ENCODE measurements at regions not wholly inside any gene's neighbourhood (a gene's known extent, or its start where the extent isn't known, plus 50 kb on each side); places are given as distances from the start of the nearest gene placed in this dataset.

GRCh38 chr3:68162644-68163043, 508.2 kb upstream of the SUCLG2 start:
- no peak for TF ChIP-seq CTCF (IDR thresholded peaks at IDR 0.05; ENCODE audit: unreplicated experiment)
- no peak overlapping the region for H3K27ac Mint-ChIP-seq
- DNase-seq (ENCODE audit: low spot score in 2 of 2, unreplicated experiment in 2 of 2) = no peak
- H3K9me3 Mint-ChIP-seq = no peaks in the 10 kb centered on the region
- H3K36me3 Mint-ChIP-seq = no peaks in the 10 kb centered on the region
- H3K4me3 Mint-ChIP-seq = no peak overlapping the region
- H3K4me1 Mint-ChIP-seq = no peaks in the 10 kb centered on the region
- H3K27me3 Mint-ChIP-seq (ENCODE audit: low read depth) = peaks cover 8% of the 10 kb centered on the region

- Mint-ChIP-seq H3K36me3 (no peaks in the 10 kb centered on the region), H3K27ac (no peak overlapping the region), H3K9me3 (no peaks in the 10 kb centered on the region), H3K4me3 (no peak overlapping the region), H3K27me3 (ENCODE audit: low read depth) (peaks cover 8% of the 10 kb centered on the region), H3K4me1 (no peaks in the 10 kb centered on the region)
- no peak for TF ChIP-seq CTCF (IDR thresholded peaks at IDR 0.05; ENCODE audit: unreplicated experiment)
- DNase-seq (ENCODE audit: low spot score in 2 of 2, unreplicated experiment in 2 of 2) = no peak
These were observed 496.9 kb upstream of the SUCLG2 start for GRCh38 chr3:68151359-68151758.

GRCh38 chr3:68148447-68148846, 494.0 kb upstream of the SUCLG2 start:
- TF ChIP-seq CTCF (IDR thresholded peaks at IDR 0.05; ENCODE audit: unreplicated experiment) = no peak
- H3K4me1 Mint-ChIP-seq = no peaks in the 10 kb centered on the region
- peaks cover 4% of the 10 kb centered on the region for H3K9me3 Mint-ChIP-seq
- no peaks in the 10 kb centered on the region for H3K36me3 Mint-ChIP-seq
- no peak overlapping the region for H3K27ac Mint-ChIP-seq
- H3K27me3 Mint-ChIP-seq (ENCODE audit: low read depth) = no peaks in the 10 kb centered on the region
- no peak for DNase-seq (ENCODE audit: low spot score in 2 of 2, unreplicated experiment in 2 of 2)
- no peak overlapping the region for H3K4me3 Mint-ChIP-seq

GRCh38 chr3:68142441-68142840, 488.0 kb upstream of the SUCLG2 start:
- peaks cover 7% of the 10 kb centered on the region for H3K9me3 Mint-ChIP-seq
- no peak overlapping the region for H3K4me3 Mint-ChIP-seq
- H3K27ac Mint-ChIP-seq = no peak overlapping the region
- H3K27me3 Mint-ChIP-seq (ENCODE audit: low read depth) = peaks cover 3% of the 10 kb centered on the region
- no peaks in the 10 kb centered on the region for H3K4me1 Mint-ChIP-seq
- TF ChIP-seq CTCF (IDR thresholded peaks at IDR 0.05; ENCODE audit: unreplicated experiment) = no peak
- no peak for DNase-seq (ENCODE audit: low spot score in 2 of 2, unreplicated experiment in 2 of 2)
- no peaks in the 10 kb centered on the region for H3K36me3 Mint-ChIP-seq

- H3K27me3 Mint-ChIP-seq (ENCODE audit: low read depth) = peaks cover 3% of the 10 kb centered on the region
- no peak for DNase-seq (ENCODE audit: low spot score in 2 of 2, unreplicated experiment in 2 of 2)
- H3K27ac Mint-ChIP-seq = no peak overlapping the region
- H3K4me3 Mint-ChIP-seq = no peak overlapping the region
- peaks cover 7% of the 10 kb centered on the region for H3K4me1 Mint-ChIP-seq
- no peaks in the 10 kb centered on the region for H3K36me3 Mint-ChIP-seq
- no peak for TF ChIP-seq CTCF (IDR thresholded peaks at IDR 0.05; ENCODE audit: unreplicated experiment)
- H3K9me3 Mint-ChIP-seq = peaks cover 4% of the 10 kb centered on the region
These were observed 485.5 kb upstream of the SUCLG2 start for GRCh38 chr3:68139897-68140296.

GRCh38 chr3:68136411-68136810, 482.0 kb upstream of the SUCLG2 start:
- Mint-ChIP-seq H3K4me3 (no peak overlapping the region), H3K36me3 (no peaks in the 10 kb centered on the region), H3K9me3 (no peaks in the 10 kb centered on the region), H3K27me3 (ENCODE audit: low read depth) (no peaks in the 10 kb centered on the region), H3K4me1 (peaks cover 18% of the 10 kb centered on the region), H3K27ac (no peak overlapping the region)
- DNase-seq (ENCODE audit: low spot score in 2 of 2, unreplicated experiment in 2 of 2) = no peak
- no peak for TF ChIP-seq CTCF (IDR thresholded peaks at IDR 0.05; ENCODE audit: unreplicated experiment)

Data from mesothelial cell of epicardium (in vitro differentiated cells).